ENCODE measurements at regions not wholly inside any gene's neighbourhood (a gene's known extent, or its start where the extent isn't known, plus 50 kb on each side); places are given as distances from the start of the nearest gene placed in this dataset.

DNA sequence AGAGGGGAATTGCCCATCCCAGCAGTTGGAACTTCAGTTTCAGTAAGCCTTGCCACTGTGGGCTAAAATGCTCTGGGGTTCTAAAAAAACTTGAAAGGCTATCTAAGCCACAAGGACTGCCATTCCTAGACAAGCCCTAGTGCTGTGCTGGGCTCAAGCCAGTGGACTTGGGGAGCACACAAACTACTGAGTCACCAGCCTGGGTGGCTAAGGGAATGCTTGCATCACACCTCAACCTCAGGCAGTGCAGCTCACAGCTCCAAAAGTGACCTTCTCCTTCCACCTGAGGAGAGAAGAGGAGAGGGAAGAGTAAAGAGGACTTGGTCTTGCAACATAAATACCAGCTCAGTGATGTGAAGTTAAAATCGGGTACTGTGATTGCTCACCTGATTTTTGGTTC is 116.7 kb upstream of the GLRA2 start:
- Mint-ChIP-seq H3K9me3 (peaks cover 11% of the 10 kb centered on the region), H3K36me3 (no peaks in the 10 kb centered on the region), H3K4me3 (no peak overlapping the region), H3K4me1 (no peaks in the 10 kb centered on the region), H3K27me3 (ENCODE audit: low read depth) (no peaks in the 10 kb centered on the region), H3K27ac (no peak overlapping the region)
- ATAC-seq: no peak
- TF ChIP-seq NFATC4 (CRISPR knock-in tag; IDR thresholded peaks at IDR 0.05): no peak
- DNase-seq (ENCODE audit: low spot score): no peak
- CTCF ChIA-PET: no interaction called here
- POLR2A ChIA-PET: no interaction called here

DNA sequence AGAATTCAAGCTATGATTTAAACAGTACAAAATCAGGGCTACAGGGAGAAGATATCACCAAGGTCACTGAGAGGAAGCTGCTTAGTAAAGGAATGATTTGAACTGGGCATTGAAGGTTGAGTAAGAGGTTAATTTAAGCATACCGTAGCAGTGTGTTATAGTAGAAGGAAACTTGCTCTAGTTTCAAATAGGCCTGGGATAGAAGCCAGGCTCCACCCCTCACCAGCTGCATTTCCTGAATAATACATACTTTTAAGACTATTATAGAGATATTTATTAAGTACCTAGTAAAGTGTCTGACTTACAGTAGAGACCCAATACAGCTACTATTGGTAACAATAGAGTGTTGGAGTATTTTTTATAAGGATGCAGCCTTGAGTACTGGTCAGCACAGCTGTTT is 118.0 kb upstream of the GLRA2 start:
- no peak overlapping the region for H3K4me3 Mint-ChIP-seq
- POLR2A ChIA-PET: no interaction called here
- peaks cover 11% of the 10 kb centered on the region for H3K9me3 Mint-ChIP-seq
- no peak overlapping the region for H3K27ac Mint-ChIP-seq
- CTCF ChIA-PET: no interaction called here
- no peaks in the 10 kb centered on the region for H3K4me1 Mint-ChIP-seq
- DNase-seq (ENCODE audit: low spot score) (no peak), ATAC-seq (no peak)
- no peak for TF ChIP-seq SMAD3 (CRISPR knock-in tag; IDR thresholded peaks at IDR 0.05; ENCODE audit: borderline replicate concordance)
- no peak for TF ChIP-seq SP1 (CRISPR knock-in tag; conservative IDR thresholded peaks at IDR 0.05)
- no peak for TF ChIP-seq CREM (CRISPR knock-in tag; IDR thresholded peaks at IDR 0.05)
- no peak for TF ChIP-seq TCF7 (CRISPR knock-in tag; IDR thresholded peaks at IDR 0.05; ENCODE audit: low read depth)
- no peak for TF ChIP-seq GTF2I (CRISPR knock-in tag; conservative IDR thresholded peaks at IDR 0.05)
- TF ChIP-seq, protein P1, sequence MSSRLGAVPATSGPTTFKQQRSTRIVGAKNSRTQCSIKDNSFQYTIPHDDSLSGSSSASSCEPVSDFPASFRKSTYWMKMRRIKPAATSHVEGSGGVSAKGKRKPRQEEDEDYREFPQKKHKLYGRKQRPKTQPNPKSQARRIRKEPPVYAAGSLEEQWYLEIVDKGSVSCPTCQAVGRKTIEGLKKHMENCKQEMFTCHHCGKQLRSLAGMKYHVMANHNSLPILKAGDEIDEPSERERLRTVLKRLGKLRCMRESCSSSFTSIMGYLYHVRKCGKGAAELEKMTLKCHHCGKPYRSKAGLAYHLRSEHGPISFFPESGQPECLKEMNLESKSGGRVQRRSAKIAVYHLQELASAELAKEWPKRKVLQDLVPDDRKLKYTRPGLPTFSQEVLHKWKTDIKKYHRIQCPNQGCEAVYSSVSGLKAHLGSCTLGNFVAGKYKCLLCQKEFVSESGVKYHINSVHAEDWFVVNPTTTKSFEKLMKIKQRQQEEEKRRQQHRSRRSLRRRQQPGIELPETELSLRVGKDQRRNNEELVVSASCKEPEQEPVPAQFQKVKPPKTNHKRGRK (CRISPR knock-in tag; IDR thresholded peaks at IDR 0.05; ENCODE audit: borderline replicate concordance): no peak
- TF ChIP-seq ZNF138 (CRISPR knock-in tag; conservative IDR thresholded peaks at IDR 0.05): no peak
- no peaks in the 10 kb centered on the region for H3K36me3 Mint-ChIP-seq
- no peaks in the 10 kb centered on the region for H3K27me3 Mint-ChIP-seq (ENCODE audit: low read depth)

DNA sequence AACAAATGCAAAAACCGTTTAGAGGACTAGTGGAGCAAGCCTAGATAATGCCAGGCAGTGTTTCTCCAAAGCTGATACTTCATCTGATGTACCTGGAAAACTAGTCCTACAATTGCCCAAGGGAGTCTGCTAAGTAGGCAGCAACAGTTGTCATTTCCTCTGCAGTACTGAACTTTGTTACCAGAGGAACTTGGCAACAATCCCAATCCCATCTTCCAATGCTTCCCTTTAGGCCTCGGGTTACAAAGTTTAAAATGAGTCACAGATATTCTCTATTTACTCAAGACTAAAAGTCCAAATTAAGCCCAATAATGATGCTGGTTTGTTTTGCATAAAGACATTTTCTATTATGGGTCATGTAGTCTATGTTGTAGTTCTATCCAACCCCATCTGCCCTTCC is 120.0 kb upstream of the GLRA2 start:
- CTCF ChIA-PET: no interaction called here
- no peak for ATAC-seq
- Mint-ChIP-seq H3K4me1 (no peaks in the 10 kb centered on the region; the same call in 1 of the 2 replicates), H3K27ac (no peak overlapping the region), H3K4me3 (no peak overlapping the region), H3K27me3 (ENCODE audit: low read depth) (no peaks in the 10 kb centered on the region), H3K36me3 (no peaks in the 10 kb centered on the region), H3K9me3 (peaks cover 9% of the 10 kb centered on the region)
- DNase-seq (ENCODE audit: low spot score): no peak
- POLR2A ChIA-PET: no interaction called here
- TF ChIP-seq, protein P2, sequence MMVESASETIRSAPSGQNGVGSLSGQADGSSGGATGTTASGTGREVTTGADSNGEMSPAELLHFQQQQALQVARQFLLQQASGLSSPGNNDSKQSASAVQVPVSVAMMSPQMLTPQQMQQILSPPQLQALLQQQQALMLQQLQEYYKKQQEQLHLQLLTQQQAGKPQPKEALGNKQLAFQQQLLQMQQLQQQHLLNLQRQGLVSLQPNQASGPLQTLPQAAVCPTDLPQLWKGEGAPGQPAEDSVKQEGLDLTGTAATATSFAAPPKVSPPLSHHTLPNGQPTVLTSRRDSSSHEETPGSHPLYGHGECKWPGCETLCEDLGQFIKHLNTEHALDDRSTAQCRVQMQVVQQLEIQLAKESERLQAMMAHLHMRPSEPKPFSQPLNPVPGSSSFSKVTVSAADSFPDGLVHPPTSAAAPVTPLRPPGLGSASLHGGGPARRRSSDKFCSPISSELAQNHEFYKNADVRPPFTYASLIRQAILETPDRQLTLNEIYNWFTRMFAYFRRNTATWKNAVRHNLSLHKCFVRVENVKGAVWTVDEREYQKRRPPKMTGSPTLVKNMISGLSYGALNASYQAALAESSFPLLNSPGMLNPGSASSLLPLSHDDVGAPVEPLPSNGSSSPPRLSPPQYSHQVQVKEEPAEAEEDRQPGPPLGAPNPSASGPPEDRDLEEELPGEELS (CRISPR knock-in tag; IDR thresholded peaks at IDR 0.05): no peak
- TF ChIP-seq SP1 (CRISPR knock-in tag; conservative IDR thresholded peaks at IDR 0.05) (no peak), JUN (CRISPR knock-in tag; IDR thresholded peaks at IDR 0.05) (no peak)
- TF ChIP-seq, protein P3, sequence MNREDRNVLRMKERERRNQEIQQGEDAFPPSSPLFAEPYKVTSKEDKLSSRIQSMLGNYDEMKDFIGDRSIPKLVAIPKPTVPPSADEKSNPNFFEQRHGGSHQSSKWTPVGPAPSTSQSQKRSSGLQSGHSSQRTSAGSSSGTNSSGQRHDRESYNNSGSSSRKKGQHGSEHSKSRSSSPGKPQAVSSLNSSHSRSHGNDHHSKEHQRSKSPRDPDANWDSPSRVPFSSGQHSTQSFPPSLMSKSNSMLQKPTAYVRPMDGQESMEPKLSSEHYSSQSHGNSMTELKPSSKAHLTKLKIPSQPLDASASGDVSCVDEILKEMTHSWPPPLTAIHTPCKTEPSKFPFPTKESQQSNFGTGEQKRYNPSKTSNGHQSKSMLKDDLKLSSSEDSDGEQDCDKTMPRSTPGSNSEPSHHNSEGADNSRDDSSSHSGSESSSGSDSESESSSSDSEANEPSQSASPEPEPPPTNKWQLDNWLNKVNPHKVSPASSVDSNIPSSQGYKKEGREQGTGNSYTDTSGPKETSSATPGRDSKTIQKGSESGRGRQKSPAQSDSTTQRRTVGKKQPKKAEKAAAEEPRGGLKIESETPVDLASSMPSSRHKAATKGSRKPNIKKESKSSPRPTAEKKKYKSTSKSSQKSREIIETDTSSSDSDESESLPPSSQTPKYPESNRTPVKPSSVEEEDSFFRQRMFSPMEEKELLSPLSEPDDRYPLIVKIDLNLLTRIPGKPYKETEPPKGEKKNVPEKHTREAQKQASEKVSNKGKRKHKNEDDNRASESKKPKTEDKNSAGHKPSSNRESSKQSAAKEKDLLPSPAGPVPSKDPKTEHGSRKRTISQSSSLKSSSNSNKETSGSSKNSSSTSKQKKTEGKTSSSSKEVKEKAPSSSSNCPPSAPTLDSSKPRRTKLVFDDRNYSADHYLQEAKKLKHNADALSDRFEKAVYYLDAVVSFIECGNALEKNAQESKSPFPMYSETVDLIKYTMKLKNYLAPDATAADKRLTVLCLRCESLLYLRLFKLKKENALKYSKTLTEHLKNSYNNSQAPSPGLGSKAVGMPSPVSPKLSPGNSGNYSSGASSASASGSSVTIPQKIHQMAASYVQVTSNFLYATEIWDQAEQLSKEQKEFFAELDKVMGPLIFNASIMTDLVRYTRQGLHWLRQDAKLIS (CRISPR knock-in tag; IDR thresholded peaks at IDR 0.05; ENCODE audit: borderline replicate concordance): no peak

DNA sequence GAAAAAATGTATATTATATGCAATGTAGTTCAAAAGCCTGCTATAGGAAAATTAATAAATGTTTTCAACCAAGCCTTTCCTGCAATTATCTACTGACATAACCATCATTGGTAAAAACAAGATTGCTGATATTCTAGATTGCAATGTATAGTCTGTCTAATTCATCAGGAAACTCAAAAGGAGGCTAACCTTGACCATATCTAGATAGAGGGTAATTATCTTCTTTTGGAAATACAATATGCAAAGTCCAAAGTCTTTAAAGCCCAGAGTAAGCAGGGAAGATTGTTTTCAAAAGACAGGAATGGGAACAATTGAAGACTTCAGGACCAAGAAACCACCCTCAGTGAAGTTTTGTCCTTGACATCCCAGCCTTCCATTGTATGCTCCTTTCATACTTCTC is 123.1 kb upstream of the GLRA2 start:
- POLR2A ChIA-PET: no interaction called here
- no peaks in the 10 kb centered on the region for H3K36me3 Mint-ChIP-seq
- no peak overlapping the region for H3K4me3 Mint-ChIP-seq
- TF ChIP-seq, protein P4, sequence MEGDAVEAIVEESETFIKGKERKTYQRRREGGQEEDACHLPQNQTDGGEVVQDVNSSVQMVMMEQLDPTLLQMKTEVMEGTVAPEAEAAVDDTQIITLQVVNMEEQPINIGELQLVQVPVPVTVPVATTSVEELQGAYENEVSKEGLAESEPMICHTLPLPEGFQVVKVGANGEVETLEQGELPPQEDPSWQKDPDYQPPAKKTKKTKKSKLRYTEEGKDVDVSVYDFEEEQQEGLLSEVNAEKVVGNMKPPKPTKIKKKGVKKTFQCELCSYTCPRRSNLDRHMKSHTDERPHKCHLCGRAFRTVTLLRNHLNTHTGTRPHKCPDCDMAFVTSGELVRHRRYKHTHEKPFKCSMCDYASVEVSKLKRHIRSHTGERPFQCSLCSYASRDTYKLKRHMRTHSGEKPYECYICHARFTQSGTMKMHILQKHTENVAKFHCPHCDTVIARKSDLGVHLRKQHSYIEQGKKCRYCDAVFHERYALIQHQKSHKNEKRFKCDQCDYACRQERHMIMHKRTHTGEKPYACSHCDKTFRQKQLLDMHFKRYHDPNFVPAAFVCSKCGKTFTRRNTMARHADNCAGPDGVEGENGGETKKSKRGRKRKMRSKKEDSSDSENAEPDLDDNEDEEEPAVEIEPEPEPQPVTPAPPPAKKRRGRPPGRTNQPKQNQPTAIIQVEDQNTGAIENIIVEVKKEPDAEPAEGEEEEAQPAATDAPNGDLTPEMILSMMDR (IDR thresholded peaks at IDR 0.05): no peak
- TF ChIP-seq ZNF263 (CRISPR knock-in tag; IDR thresholded peaks at IDR 0.05; ENCODE audit: low read depth) (no peak), GTF2I (CRISPR knock-in tag; conservative IDR thresholded peaks at IDR 0.05) (no peak), HMGA2 (CRISPR knock-in tag; IDR thresholded peaks at IDR 0.05) (no peak)
- TF ChIP-seq, protein P1 (CRISPR knock-in tag; IDR thresholded peaks at IDR 0.05; ENCODE audit: borderline replicate concordance): no peak
- TF ChIP-seq, protein P5, sequence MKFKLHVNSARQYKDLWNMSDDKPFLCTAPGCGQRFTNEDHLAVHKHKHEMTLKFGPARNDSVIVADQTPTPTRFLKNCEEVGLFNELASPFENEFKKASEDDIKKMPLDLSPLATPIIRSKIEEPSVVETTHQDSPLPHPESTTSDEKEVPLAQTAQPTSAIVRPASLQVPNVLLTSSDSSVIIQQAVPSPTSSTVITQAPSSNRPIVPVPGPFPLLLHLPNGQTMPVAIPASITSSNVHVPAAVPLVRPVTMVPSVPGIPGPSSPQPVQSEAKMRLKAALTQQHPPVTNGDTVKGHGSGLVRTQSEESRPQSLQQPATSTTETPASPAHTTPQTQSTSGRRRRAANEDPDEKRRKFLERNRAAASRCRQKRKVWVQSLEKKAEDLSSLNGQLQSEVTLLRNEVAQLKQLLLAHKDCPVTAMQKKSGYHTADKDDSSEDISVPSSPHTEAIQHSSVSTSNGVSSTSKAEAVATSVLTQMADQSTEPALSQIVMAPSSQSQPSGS (CRISPR knock-in tag; IDR thresholded peaks at IDR 0.05; ENCODE audit: borderline replicate concordance, low read depth): no peak
- TF ChIP-seq, protein P6, sequence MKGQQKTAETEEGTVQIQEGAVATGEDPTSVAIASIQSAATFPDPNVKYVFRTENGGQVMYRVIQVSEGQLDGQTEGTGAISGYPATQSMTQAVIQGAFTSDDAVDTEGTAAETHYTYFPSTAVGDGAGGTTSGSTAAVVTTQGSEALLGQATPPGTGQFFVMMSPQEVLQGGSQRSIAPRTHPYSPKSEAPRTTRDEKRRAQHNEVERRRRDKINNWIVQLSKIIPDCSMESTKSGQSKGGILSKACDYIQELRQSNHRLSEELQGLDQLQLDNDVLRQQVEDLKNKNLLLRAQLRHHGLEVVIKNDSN (CRISPR knock-in tag; IDR thresholded peaks at IDR 0.05): no peak

More for the DNA sequence above, 123.1 kb upstream of the GLRA2 start:
- no peaks in the 10 kb centered on the region for H3K27me3 Mint-ChIP-seq (ENCODE audit: low read depth)
- CTCF ChIA-PET: no interaction called here
- ATAC-seq: no peak
- DNase-seq (ENCODE audit: low spot score): no peak
- H3K27ac Mint-ChIP-seq: no peak overlapping the region
- no peaks in the 10 kb centered on the region for H3K9me3 Mint-ChIP-seq
- H3K4me1 Mint-ChIP-seq: no peaks in the 10 kb centered on the region; the same call in 1 of the 2 replicates
